ENCODE measurements at regions not wholly inside any gene's neighbourhood (a gene's known extent, or its start where the extent isn't known, plus 50 kb on each side); places are given as distances from the start of the nearest gene placed in this dataset.

DNA sequence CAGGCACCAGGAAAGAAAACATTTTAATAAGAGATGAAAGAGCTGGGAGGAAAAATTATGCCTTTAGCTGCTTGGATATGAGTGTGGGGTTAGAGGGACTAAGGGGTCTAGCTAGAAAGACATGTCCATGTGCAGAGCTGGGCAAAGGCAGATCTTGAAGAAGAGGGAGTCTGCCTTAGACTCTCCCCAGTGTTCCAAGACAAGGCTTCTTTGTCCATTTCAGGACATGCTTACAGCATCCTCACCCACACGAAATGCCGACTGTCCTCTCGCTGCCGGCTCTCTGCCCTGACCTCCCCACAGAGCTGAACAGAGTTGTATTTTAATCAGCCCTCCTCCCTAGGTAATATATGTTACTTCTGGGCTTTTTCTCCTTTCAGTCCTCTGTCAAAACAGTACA is 100.7 kb upstream of the ATP1B1 start:
- no peaks in the 10 kb centered on the region for H3K36me3 Mint-ChIP-seq (ENCODE audit: low read depth)
- ATAC-seq (ENCODE audit: poor library complexity), result no peak

GRCh38 chr1:169009666-169010065 is 96.8 kb upstream of the ATP1B1 start:
- H3K9me3 Mint-ChIP-seq, result no peaks in the 10 kb centered on the region
- intact Hi-C loops (cut with DNase I, micrococcal nuclease), result no loop called here
- TF ChIP-seq CTCF (IDR thresholded peaks at IDR 0.05), result no peak
- no peak for DNase-seq
- no peaks in the 10 kb centered on the region for H3K4me1 ChIP-seq (ENCODE audit: insufficient read depth, low read length)
- H3K36me3 Mint-ChIP-seq (ENCODE audit: low read depth), result no peaks in the 10 kb centered on the region
- H3K4me3 Mint-ChIP-seq, result no peak overlapping the region
- H3K36me3 ChIP-seq (ENCODE audit: insufficient read depth, low read length), result no peaks in the 10 kb centered on the region
- H3K27me3 ChIP-seq (ENCODE audit: control insufficient read depth in 1 of 2, insufficient read depth in 2 of 2, low read length in 2 of 2), result no peaks in the 10 kb centered on the region
- CTCF ChIA-PET, result no interaction called here
- H3K9me3 ChIP-seq (ENCODE audit: control insufficient read depth in 1 of 2, insufficient read depth in 1 of 2, low read length in 2 of 2), result peaks cover 0 to 3% of the 10 kb centered on the region in 2 experiments
- no peak overlapping the region for H3K27ac Mint-ChIP-seq
- no peaks in the 10 kb centered on the region for H3K27me3 Mint-ChIP-seq
- no peak overlapping the region for H3K4me3 ChIP-seq (ENCODE audit: low read length)
- no peak overlapping the region for H3K27ac ChIP-seq (ENCODE audit: low read depth in 1 of 2, low read length in 2 of 2)
- POLR2A ChIA-PET, result no interaction called here
- no peak for ATAC-seq (ENCODE audit: poor library complexity)
- H3K4me1 Mint-ChIP-seq (ENCODE audit: low read depth), result no peaks in the 10 kb centered on the region

More for the DNA sequence above, 100.7 kb upstream of the ATP1B1 start:
- Mint-ChIP-seq H3K9me3 (no peaks in the 10 kb centered on the region), H3K27ac (no peak overlapping the region), H3K4me3 (no peak overlapping the region), H3K4me1 (ENCODE audit: low read depth) (no peaks in the 10 kb centered on the region), H3K27me3 (no peaks in the 10 kb centered on the region)
- Histone ChIP-seq H3K4me1 (ENCODE audit: insufficient read depth, low read length) (no peaks in the 10 kb centered on the region), H3K27ac (ENCODE audit: low read depth in 1 of 2, low read length in 2 of 2) (no peak overlapping the region), H3K9me3 (ENCODE audit: control insufficient read depth in 1 of 2, insufficient read depth in 1 of 2, low read length in 2 of 2) (peaks cover 0 to 3% of the 10 kb centered on the region in 2 experiments), H3K36me3 (ENCODE audit: insufficient read depth, low read length) (no peaks in the 10 kb centered on the region), H3K4me3 (ENCODE audit: low read length) (no peak overlapping the region), H3K27me3 (ENCODE audit: control insufficient read depth in 1 of 2, insufficient read depth in 2 of 2, low read length in 2 of 2) (peaks cover 0 to 3% of the 10 kb centered on the region in 2 experiments)
- ChIA-PET POLR2A (no interaction called here), CTCF (interaction anchor here (0.9 kb wide), 1 partner anchor 10 kb away, joined by 3 read pairs; no protein-coding TSS in a partner anchor)
- DNase-seq, result no peak
- no peak for TF ChIP-seq CTCF (IDR thresholded peaks at IDR 0.05)
- intact Hi-C loops (cut with DNase I, micrococcal nuclease), result no loop called here

GRCh38 chr1:169012416-169012815 is 94.1 kb upstream of the ATP1B1 start:
- ATAC-seq (ENCODE audit: poor library complexity), result no peak
- ChIA-PET CTCF (no interaction called here), POLR2A (no interaction called here)
- TF ChIP-seq CTCF (IDR thresholded peaks at IDR 0.05), result no peak
- Histone ChIP-seq H3K36me3 (ENCODE audit: insufficient read depth, low read length) (no peaks in the 10 kb centered on the region), H3K4me1 (ENCODE audit: insufficient read depth, low read length) (no peaks in the 10 kb centered on the region), H3K4me3 (ENCODE audit: low read length) (no peak overlapping the region), H3K27me3 (ENCODE audit: control insufficient read depth in 1 of 2, insufficient read depth in 2 of 2, low read length in 2 of 2) (no peaks in the 10 kb centered on the region), H3K27ac (ENCODE audit: low read depth in 1 of 2, low read length in 2 of 2) (no peak overlapping the region), H3K9me3 (ENCODE audit: control insufficient read depth in 1 of 2, insufficient read depth in 1 of 2, low read length in 2 of 2) (peaks cover 0 to 3% of the 10 kb centered on the region in 2 experiments)
- H3K4me3 Mint-ChIP-seq, result no peak overlapping the region
- H3K36me3 Mint-ChIP-seq (ENCODE audit: low read depth), result no peaks in the 10 kb centered on the region
- DNase-seq, result no peak
- intact Hi-C loops (cut with DNase I, micrococcal nuclease), result no loop called here
- H3K27me3 Mint-ChIP-seq, result no peaks in the 10 kb centered on the region
- no peaks in the 10 kb centered on the region for H3K4me1 Mint-ChIP-seq (ENCODE audit: low read depth)
- no peak overlapping the region for H3K27ac Mint-ChIP-seq
- no peaks in the 10 kb centered on the region for H3K9me3 Mint-ChIP-seq
